Stimulated activated CD8-positive, alpha-beta memory T cell treated with anti-CD3 and anti-CD28 coated beads, Interleukin-7, amount 100 ng/mL, for 4 hours (primary cell): ENCODE measurements at regions not wholly inside any gene's neighbourhood (a gene's known extent, or its start where the extent isn't known, plus 50 kb on each side); places are given as distances from the start of the nearest gene placed in this dataset.
A peak's percentile ranks its signal among the peaks of the same experiment; 100 is the strongest.
"Not testable (repeated sequence)": the region's sequence is repeated elsewhere in the genome, so short reads cannot be mapped to it uniquely, and the experiment has no call there.

Experiments
- DNase-seq, 2 donors: peaks; one replicate each; pipeline ENCODE4 v3.0.0-alpha.2; 2020; ENCODE audit warnings: low read depth in 2 of 2

DNA sequence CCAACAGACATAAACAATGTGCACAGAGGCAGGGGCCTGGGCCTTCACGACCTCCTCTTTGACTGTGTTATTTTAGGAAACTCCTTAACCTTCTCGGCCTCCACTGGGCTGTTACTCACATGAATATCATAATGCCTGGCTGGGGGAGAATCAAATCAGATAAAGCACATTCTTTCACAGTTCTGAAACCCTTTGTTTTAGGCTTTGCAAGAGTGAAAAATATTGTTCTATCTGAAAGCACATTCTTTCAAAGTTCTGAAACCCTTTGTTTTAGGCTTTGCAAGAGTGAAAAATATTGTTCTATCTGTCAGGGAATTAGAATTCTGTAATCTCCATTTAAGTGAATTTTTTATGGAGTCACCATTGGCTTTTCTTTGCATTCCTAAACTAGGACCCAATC, 50.7 kb upstream of the SYNDIG1 start:
- DNase-seq = no peak

DNA sequence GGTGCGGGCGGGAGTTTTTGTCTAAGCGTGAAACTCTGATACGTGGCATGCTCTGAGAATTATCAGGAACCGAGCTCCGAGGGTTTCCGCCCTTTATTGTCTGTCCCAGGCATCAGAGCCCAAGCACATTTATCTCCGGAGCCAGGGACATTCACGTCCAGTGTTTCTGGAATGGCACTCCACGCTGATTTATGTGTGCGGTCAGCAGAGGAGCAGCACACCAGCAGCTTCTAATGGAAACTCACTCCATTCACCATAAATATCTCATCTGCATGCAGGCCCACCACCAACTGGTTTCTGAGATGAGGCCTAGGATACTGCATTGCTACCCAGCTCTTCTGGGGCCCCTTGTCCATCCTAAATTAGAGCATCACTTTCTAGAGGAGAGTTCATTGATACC, 51.9 kb upstream of the SYNDIG1 start:
- DNase-seq = no peak

GRCh38 chr20:24415444-24415843, 54.0 kb upstream of the SYNDIG1 start:
- DNase-seq = not testable (repeated sequence)

DNA sequence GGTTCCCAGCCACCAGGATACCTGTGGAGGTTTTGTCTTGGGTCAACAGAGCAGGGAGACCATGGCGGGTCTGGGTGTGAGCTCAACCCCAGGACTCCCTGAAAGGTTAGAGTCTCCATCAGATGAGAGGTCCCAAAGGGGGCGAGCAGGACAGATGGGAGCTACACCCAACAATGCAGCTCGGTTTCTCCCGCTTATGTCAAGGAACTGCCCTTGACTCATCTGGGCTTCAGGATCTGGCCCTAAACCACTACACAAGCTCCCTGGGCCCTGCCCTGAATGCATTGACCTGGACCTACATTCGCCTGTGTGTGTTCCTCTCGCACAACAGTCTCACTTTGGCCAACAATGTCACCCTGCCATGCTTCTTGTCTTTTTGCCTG, 57.6 kb upstream of the SYNDIG1 start:
- DNase-seq = no peak

DNA sequence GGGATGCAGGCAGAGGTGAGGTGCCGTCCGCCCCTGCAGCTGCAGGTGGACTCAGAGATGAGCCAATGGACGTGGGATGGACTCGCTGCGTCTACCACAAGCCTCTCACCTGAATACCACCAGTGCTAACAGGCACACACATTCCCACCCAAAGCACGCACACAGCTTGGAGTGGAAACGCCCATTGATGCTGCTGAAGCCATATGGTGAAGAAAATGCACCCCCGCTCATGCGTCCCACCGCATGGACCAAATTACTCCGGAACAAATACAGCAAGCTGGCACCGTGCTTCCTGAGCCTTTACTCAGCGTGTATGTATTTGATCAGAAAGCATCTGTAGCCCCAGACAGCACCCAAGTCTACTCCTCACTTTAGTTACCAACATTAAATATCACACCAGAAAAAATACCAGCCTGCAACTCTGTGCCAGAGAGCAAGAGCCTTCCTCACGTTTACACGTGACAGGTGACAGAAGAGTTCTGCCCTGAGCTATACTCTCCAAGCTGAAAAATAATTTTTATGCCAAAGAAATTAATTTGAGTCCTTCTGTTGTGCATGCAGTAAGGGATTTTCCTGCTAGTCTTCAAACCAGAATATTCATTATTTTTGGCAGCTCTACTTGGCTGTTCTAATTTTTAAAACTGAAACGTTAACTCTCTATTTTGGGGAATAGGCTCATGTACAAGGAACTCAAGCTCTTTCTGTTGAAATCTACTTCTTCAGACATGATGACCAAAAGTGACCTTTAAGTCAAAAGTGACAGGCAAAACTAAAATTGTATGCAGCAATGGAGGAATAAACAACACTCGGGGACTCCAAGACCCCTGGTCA, 58.2 kb upstream of the SYNDIG1 start:
- no peak for DNase-seq

DNA sequence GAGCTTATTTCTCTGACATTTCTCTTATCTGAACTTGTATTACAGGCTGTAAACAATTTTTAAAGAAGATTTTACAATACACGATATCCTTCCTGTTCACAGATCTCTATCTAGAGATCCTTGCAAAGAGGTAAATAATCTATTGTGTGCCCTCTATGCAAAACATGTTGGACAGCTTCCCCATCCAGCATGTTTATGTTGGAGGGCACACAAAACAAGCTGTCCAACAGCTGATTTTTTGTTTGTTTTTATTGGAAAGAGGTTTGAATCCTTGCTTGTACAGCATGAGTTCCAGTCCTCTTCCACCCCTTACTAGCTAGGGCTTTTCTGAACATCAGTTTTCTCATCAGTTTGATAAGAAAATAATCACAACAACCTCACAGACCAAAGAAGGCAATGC, 62.3 kb upstream of the SYNDIG1 start:
- no peak for DNase-seq

- no peak for DNase-seq
Measured at GRCh38 chr20:24406750-24407149, 62.7 kb upstream of the SYNDIG1 start.

DNA sequence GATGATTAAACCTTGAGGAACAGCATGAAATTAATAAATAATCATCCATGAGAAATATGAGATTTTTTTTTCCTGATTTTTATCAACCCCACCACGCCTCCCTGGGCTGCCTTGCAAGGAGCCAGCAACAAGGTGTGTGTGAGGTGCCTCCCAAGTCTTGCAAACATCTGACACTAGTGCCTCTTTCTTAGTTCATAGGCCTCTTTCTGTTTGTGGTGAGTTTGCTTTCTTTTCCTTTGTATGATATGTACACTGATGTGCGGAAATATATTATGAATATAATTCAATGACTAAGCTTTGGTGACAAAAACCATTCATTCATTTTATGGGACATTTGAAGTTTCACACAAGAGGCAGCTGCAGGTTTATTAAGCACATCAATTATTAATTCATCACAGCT, 63.2 kb upstream of the SYNDIG1 start:
- DNase-seq = no peak

DNA sequence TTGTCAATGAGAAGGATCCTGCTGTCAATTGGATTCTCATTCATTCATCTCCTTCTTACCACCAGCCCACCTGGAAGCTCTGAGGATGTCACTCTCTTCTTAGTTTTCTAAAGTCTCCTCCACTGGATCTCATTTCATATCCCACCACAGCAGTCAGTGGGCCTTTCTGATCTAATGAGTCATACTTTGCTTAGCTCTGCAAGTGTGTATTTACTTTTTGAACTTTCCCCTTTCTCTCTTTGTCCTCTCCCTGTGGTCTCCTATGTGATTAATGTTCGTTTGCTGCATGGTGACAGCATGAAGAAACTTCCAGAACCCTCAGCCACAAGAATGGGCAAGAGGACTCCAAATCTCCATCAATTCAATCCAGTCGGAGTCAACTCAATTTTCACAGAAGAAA, 63.6 kb upstream of the SYNDIG1 start:
- DNase-seq = no peak

DNA sequence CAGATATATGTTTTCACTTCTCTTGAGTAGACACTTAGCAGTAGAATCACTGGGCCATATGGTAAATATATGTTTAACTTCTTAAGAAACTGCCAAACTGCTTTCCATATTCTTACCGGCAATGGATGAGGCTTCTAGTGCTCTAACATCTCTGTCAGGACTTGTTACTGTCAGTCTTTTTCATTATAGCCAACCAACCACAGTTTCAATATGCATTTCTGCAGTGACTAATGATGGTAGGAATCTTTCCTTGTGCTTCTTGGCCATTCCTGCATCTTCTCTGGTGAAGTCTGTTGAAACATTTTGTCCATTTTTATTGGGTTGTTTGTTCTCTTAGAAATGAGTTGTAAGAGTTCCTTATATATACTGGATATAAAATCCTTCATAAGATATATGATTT, 66.0 kb upstream of the SYNDIG1 start:
- DNase-seq = no peak

GRCh38 chr20:24402188-24402587, 67.2 kb upstream of the SYNDIG1 start:
- no peak for DNase-seq

GRCh38 chr20:24395151-24395550, 74.3 kb upstream of the SYNDIG1 start:
- no peak for DNase-seq

- no peak for DNase-seq
Measured at GRCh38 chr20:24393903-24394302, 75.5 kb upstream of the SYNDIG1 start.

GRCh38 chr20:24392612-24393011, 76.8 kb upstream of the SYNDIG1 start:
- no peak for DNase-seq

- DNase-seq = peak in 1 of 2 donors; percentile 5
Measured at GRCh38 chr20:24389686-24390085, 79.7 kb upstream of the SYNDIG1 start.

DNA sequence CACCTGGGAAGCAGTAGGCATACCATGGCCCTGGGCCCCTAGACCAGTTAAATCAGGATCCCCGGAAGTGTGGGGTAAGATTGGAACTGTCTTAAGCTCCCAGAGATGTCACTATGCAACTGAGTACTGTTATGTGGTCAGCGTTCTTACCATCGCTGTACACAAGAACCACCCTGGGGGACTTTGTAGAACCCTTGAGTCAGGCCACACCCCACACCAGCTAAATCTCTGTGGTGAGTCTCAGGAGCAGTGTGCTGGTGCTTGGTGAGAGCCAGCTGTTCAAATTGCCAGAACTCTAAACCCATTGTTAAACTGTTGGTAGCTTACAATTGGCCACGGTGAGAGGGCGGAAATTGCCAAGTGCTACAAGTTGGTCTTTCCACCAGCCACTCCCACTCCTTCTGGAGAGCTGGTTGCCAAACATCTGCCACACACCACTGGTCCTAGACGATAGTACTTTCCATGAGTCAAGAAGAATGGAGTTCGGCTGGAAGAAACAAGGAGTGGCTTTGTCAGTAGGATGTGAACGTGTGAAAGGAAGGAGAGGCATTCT, 80.5 kb upstream of the SYNDIG1 start:
- DNase-seq = no peak

GRCh38 chr20:24385547-24385946, 83.9 kb upstream of the SYNDIG1 start:
- DNase-seq = no peak

DNA sequence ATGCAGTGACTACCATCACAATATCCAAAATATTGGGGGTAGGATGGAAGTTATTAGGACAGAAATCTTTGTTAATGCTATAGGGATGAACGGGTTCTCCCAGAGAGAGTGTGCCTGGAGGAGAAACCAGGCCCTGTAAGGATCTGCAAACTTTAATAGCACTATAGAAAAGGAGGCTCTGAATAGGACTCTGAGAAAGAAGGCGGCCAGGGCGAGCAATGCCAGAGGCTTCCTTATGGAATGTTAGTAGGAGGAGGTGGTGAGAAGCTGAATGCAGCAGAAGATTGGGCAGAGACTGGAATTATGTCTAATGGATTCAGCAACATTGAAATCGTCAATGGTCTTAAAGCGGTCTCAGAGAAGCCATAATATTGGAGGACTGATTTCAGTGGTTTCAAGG, 84.6 kb upstream of the SYNDIG1 start:
- DNase-seq = no peak

GRCh38 chr20:24382743-24383142, 86.7 kb upstream of the SYNDIG1 start:
- DNase-seq = no peak

- no peak for DNase-seq
Measured at GRCh38 chr20:24382331-24382730, 87.1 kb upstream of the SYNDIG1 start.

DNA sequence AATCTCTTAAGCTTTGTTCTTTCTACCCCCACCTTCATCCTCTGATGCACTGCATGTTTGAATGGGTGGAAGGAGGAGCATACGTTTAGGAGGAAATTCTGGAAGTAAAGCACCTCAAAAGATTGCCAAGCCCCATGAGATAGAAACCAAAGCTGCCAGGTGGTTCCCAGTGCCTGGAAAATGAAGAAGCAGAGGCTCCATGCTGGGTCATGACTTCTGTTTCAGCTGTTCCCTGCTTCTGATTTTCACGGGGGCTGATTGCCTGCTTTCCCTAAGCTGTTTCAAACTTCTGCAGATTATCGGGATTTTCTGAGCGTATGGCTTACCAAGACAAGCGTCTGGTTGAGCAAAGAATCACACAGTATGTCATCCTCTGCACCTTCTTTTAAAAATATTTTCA, 87.5 kb upstream of the SYNDIG1 start:
- DNase-seq = no peak

DNA sequence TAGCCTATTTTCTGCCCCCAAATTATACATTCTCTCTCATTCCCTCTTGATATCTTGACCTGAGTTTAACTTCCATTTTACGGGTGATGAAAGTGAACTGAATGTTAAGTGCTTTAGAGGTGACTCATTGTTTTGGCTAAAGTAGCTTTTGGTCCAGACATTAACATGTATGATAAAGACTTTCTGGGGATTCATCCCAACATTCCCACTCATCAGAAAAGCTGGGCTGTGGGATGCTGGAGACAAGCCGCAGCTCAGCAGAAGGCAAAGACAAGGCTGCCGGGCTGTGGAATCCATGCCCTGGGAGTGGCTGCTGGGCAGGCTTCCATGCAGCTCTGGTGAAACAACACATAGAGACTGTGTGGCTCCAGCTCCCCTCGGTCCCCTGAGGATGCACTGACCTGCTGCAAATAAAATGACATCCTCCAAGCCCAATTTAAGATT, 89.9 kb upstream of the SYNDIG1 start:
- no peak for DNase-seq

- DNase-seq = no peak
Measured at GRCh38 chr20:24378661-24379483, 90.6 kb upstream of the SYNDIG1 start.
